K562 (cell line): ENCODE measurements at regions not wholly inside any gene's neighbourhood (a gene's known extent, or its start where the extent isn't known, plus 50 kb on each side); places are given as distances from the start of the nearest gene placed in this dataset.

Source experiments
- ATAC-seq: fragments of 200-7000 bp; cut with Tn5 transposase; 3 replicates; pipeline ENCODE4 v1.9.1; 2020; ENCODE audit warnings: moderate library complexity
- BruUV-seq: library from RNA; stranded (reverse); fragments of 400-500 nt; replicated peaks from 2 replicates; lab custom pipeline; 2021; lab: Mats Ljungman, UMichigan
- CTCF ChIA-PET: fragments of 300-600 bp; formaldehyde crosslinking; extraction: SDS; loops from one replicate; lab custom pipeline; 2021; ENCODE audit warnings: low intra/inter-chr PET ratio; lab: Yijun Ruan, JAX
- POLR2A ChIA-PET: fragments of 300-600, 350-650 bp; sonication (Branson Sonifier 250); formaldehyde crosslinking; extraction: SDS; loops from one replicate; lab custom pipeline; 2021; ENCODE audit warnings: antibody characterized with exemption, inconsistent platforms; lab: Yijun Ruan, JAX
- DNase-seq, 4 experiments: peaks; one replicate each; pipeline versions ENCODE4 v3.0.0 to v3.0.0-alpha.2; 2011 to 2018; ENCODE audit warnings: low spot score in 3 of 4, mixed read lengths in 3 of 4; ENCODE audit errors: extremely low read depth in 1 of 4
- FAIRE-seq: peaks from 2 replicates; lab custom pipeline; 2011; peaks lifted over from hg19 to GRCh38; lab: Jason Lieb, UNC
- H2AFZ ChIP-seq: 2 replicates; pipeline ENCODE4 v1.6.0; 2011; ENCODE audit warnings: low read depth, low read length, control low read depth, inconsistent platforms
- H3K27ac ChIP-seq: fragments of 200-600 bp; 3 replicates; pipeline ENCODE4 v1.8.0; 2011; ENCODE audit warnings: low read depth, mild to moderate bottlenecking, control low read depth, inconsistent platforms, low read length, moderate library complexity, mixed read lengths; ENCODE audit errors: extremely low read depth
- H3K27me3 ChIP-seq, 2 experiments: fragments of 300-600 bp in 1 of 2; 2 replicates in 1 of 2; 3 replicates in 1 of 2; pipeline versions ENCODE4 v1.6.0 to v1.8.0; 2011; ENCODE audit warnings: inconsistent platforms in 2 of 2, low read length in 2 of 2, mild to moderate bottlenecking in 1 of 2, mixed read lengths in 1 of 2, moderate library complexity in 1 of 2; ENCODE audit not compliant: control insufficient read depth in 2 of 2, insufficient read depth in 2 of 2
- H3K36me3 ChIP-seq: fragments of 300-600 bp; 3 replicates; pipeline ENCODE4 v1.8.0; 2011; ENCODE audit warnings: mild to moderate bottlenecking, low read length, inconsistent platforms; ENCODE audit not compliant: control insufficient read depth, insufficient read depth
- H3K4me1 ChIP-seq, 2 experiments: fragments of 200-600 bp in 1 of 2; replicated peaks in 1 of 2; 2 replicates in 1 of 2; 3 replicates in 1 of 2; pipeline versions ENCODE4 v1.5.1 to v1.8.0; 2011; ENCODE audit warnings: inconsistent platforms in 2 of 2, low read length in 2 of 2, mild to moderate bottlenecking in 1 of 2, mixed read lengths in 1 of 2, moderate library complexity in 1 of 2; ENCODE audit not compliant: control insufficient read depth in 2 of 2, insufficient read depth in 2 of 2
- H3K4me2 ChIP-seq: 2 replicates; pipeline ENCODE4 v1.6.1; 2011; ENCODE audit warnings: low read length, control low read depth, inconsistent platforms, mixed read lengths; ENCODE audit not compliant: insufficient read depth
- H3K4me3 ChIP-seq: fragments of 200-600 bp; sonication (generic), shearing (Covaris generic); 2 replicates; pipeline ENCODE4 v1.5.1; 2016; ENCODE audit warnings: control low read depth, inconsistent platforms
- H3K79me2 ChIP-seq: fragments of 200-600 bp; 3 replicates; pipeline ENCODE4 v1.8.0; 2011; ENCODE audit warnings: low read length, inconsistent platforms; ENCODE audit not compliant: control insufficient read depth, insufficient read depth
- H3K9ac ChIP-seq, 2 experiments: 2 replicates each; pipeline versions ENCODE4 v1.6.0 to v1.6.1; 2011; ENCODE audit warnings: low read depth in 2 of 2, low read length in 2 of 2, control low read depth in 1 of 2, inconsistent platforms in 1 of 2, mild to moderate bottlenecking in 1 of 2, mixed read lengths in 1 of 2; ENCODE audit not compliant: insufficient read depth in 1 of 2
- H3K9me1 ChIP-seq: one replicate; pipeline ENCODE4 v1.6.0; 2011; ENCODE audit warnings: inconsistent platforms, mild to moderate bottlenecking, low read length, moderate library complexity; ENCODE audit not compliant: control insufficient read depth, insufficient read depth
- H3K9me3 ChIP-seq: replicated peaks from 2 replicates; pipeline ENCODE4 v1.5.1; 2011; ENCODE audit warnings: low read depth, low read length, inconsistent platforms; ENCODE audit not compliant: control insufficient read depth, insufficient read depth
- H4K20me1 ChIP-seq: replicated peaks from 2 replicates; pipeline ENCODE4 v1.6.1; 2011; ENCODE audit warnings: low read length, inconsistent platforms, mixed read lengths; ENCODE audit not compliant: control insufficient read depth, insufficient read depth
- CBFA2T3 ChIP-seq: fragments of 450-650 bp; IDR thresholded peaks from 2 replicates; pipeline ENCODE4 v1.6.1; 2017
- CREB1 ChIP-seq, 2 experiments: sonication (generic) in 1 of 2; formaldehyde crosslinking in 1 of 2; IDR thresholded peaks; 2 replicates each; pipeline versions ENCODE4 v1.6.1 to v1.8.0; 2012 to 2022; ENCODE audit warnings: inconsistent platforms in 1 of 2, mild to moderate bottlenecking in 1 of 2, missing genetic modification reagents in 1 of 2, moderate library complexity in 1 of 2
- GABPA ChIP-seq: fragments of 200-800 bp; sonication (Bioruptor generic); conservative IDR thresholded peaks from 2 replicates; pipeline ENCODE4 v1.6.1; 2016; ENCODE audit warnings: low read depth, missing genetic modification characterization, missing compliant biosample characterization
- KDM2B ChIP-seq: fragments of 250-450 bp; sonication (Bioruptor Pico); IDR thresholded peaks from 2 replicates; pipeline ENCODE4 v1.8.0; 2021; ENCODE audit warnings: mild to moderate bottlenecking, moderate library complexity
- NFRKB ChIP-seq: fragments of 450-650 bp; IDR thresholded peaks from 2 replicates; pipeline ENCODE4 v1.6.1; 2016; ENCODE audit warnings: low read depth
- NR1H2 ChIP-seq: sonication (generic); formaldehyde crosslinking; IDR thresholded peaks from 2 replicates; pipeline ENCODE4 v1.4.0; 2020; ENCODE audit warnings: mild to moderate bottlenecking, missing genetic modification reagents
- RB1 ChIP-seq: fragments of 450-650 bp; IDR thresholded peaks from 2 replicates; pipeline ENCODE4 v1.6.1; 2017; ENCODE audit warnings: low read depth, mild to moderate bottlenecking
- RNF2 ChIP-seq: sonication (generic); IDR thresholded peaks from 2 replicates; pipeline ENCODE4 v1.6.1; 2016
- SRSF1 ChIP-seq: fragments of 200-400 bp; formaldehyde crosslinking; IDR thresholded peaks from 2 replicates; pipeline ENCODE4 v1.6.1; 2017; ENCODE audit warnings: mild to moderate bottlenecking, low read depth, low read length, moderate library complexity
- YY1 ChIP-seq, 3 experiments: IDR thresholded peaks; 2 replicates each; pipeline ENCODE4 v1.6.1; 2011; ENCODE audit warnings: low read length in 2 of 3, mild to moderate bottlenecking in 2 of 3, moderate library complexity in 2 of 3, borderline replicate concordance in 1 of 3, control low read depth in 1 of 3, low read depth in 1 of 3; ENCODE audit not compliant: insufficient read depth in 3 of 3, insufficient replicate concordance in 2 of 3, control insufficient read depth in 1 of 3, insufficient read length in 1 of 3; ENCODE audit errors: extremely low read depth in 1 of 3
- ZNF263 ChIP-seq: sonication (generic); formaldehyde crosslinking; IDR thresholded peaks from 2 replicates; pipeline ENCODE4 v1.8.0; 2022; ENCODE audit warnings: mild to moderate bottlenecking, missing genetic modification reagents, borderline replicate concordance
- ZNF311 ChIP-seq: fragments of 250-450 bp; sonication (Bioruptor Pico); IDR thresholded peaks from 2 replicates; pipeline ENCODE4 v1.4.0; 2020; ENCODE audit warnings: mild to moderate bottlenecking, moderate library complexity
- WGBS: fragments of 100-300 bp; shearing (Covaris generic); methylation state at CpG from one replicate; pipeline ENCODE4 v1.1.6; 2016; ENCODE audit warnings: low coverage, mixed read lengths; ENCODE audit not compliant: insufficient coverage; ENCODE audit errors: missing lambda C conversion rate; 5-methylcytosine and 5-hydroxymethylcytosine counted together
- in situ Hi-C: fragments of 300-500 bp; cut with MboI; formaldehyde crosslinking; loops from 4 replicates; pipeline ENCODE4 v1.15.0; 2018; ENCODE audit warnings: inconsistent platforms, mixed read lengths
- intact Hi-C: fragments of 100-400 bp; cut with micrococcal nuclease; formaldehyde crosslinking; loops from 2 replicates; pipeline ENCODE4 v1.14.2; 2022
- TF ChIP-seq, protein P1 (sequence below): fragments of 450-650 bp; IDR thresholded peaks from 2 replicates; pipeline ENCODE4 v1.6.1; 2014; ENCODE audit warnings: low read depth, mild to moderate bottlenecking, moderate library complexity, borderline replicate concordance
- TF ChIP-seq, protein P2 (sequence below): fragments of 250-450 bp; sonication (Bioruptor Pico); IDR thresholded peaks from 2 replicates; pipeline ENCODE4 v1.8.0; 2021; ENCODE audit warnings: moderate library complexity, mild to moderate bottlenecking, inconsistent platforms
- TF ChIP-seq, protein P3 (sequence below): sonication (generic); formaldehyde crosslinking; IDR thresholded peaks from 2 replicates; pipeline ENCODE4 v1.8.0; 2022; ENCODE audit warnings: missing genetic modification reagents, mild to moderate bottlenecking, borderline replicate concordance

DNA sequence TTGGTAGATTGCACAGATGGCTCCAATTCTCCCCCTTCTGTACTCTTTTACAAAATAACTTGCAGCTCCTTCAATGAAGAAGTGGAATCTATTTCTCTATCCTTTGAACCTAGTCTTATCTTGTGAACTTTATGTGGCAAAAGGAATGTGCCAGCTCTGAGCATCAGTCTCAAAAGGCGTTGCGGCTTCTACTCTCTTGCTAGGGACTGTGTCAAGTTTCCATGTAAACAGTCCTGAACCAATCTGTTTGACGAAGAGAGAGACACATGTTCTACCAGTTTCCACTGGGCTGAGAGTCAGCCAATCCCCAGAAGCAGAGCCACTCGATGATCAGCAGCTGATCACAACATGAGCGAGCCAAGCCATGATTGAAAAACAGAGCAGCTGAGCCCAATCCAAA is 439.7 kb upstream of the SETBP1 start:
- BruUV-seq, result no TSS peak
- Histone ChIP-seq H3K9ac (no peak overlapping the region), H3K27me3 (no peaks in the 10 kb centered on the region), H3K4me3 (no peak overlapping the region), H3K9me3 (no peaks in the 10 kb centered on the region), H3K4me1 (no peaks in the 10 kb centered on the region), H4K20me1 (no peaks in the 10 kb centered on the region), H3K27ac (no peak overlapping the region), H3K36me3 (no peaks in the 10 kb centered on the region), H3K79me2 (no peaks in the 10 kb centered on the region), H2AFZ (no peak overlapping the region), H3K9me1 (no peaks in the 10 kb centered on the region), H3K4me2 (no peak overlapping the region)
- in situ Hi-C loops, result no loop called here
- ChIA-PET POLR2A (no interaction called here), CTCF (no interaction called here)
- no peak for TF ChIP-seq SRSF1
- TF ChIP-seq, protein P1, sequence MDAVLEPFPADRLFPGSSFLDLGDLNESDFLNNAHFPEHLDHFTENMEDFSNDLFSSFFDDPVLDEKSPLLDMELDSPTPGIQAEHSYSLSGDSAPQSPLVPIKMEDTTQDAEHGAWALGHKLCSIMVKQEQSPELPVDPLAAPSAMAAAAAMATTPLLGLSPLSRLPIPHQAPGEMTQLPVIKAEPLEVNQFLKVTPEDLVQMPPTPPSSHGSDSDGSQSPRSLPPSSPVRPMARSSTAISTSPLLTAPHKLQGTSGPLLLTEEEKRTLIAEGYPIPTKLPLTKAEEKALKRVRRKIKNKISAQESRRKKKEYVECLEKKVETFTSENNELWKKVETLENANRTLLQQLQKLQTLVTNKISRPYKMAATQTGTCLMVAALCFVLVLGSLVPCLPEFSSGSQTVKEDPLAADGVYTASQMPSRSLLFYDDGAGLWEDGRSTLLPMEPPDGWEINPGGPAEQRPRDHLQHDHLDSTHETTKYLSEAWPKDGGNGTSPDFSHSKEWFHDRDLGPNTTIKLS, result no peak
- no peak for TF ChIP-seq RNF2
- no peak for TF ChIP-seq RB1
- TF ChIP-seq, protein P2, sequence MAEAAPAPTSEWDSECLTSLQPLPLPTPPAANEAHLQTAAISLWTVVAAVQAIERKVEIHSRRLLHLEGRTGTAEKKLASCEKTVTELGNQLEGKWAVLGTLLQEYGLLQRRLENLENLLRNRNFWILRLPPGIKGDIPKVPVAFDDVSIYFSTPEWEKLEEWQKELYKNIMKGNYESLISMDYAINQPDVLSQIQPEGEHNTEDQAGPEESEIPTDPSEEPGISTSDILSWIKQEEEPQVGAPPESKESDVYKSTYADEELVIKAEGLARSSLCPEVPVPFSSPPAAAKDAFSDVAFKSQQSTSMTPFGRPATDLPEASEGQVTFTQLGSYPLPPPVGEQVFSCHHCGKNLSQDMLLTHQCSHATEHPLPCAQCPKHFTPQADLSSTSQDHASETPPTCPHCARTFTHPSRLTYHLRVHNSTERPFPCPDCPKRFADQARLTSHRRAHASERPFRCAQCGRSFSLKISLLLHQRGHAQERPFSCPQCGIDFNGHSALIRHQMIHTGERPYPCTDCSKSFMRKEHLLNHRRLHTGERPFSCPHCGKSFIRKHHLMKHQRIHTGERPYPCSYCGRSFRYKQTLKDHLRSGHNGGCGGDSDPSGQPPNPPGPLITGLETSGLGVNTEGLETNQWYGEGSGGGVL, result no peak
- no peak for TF ChIP-seq ZNF263 (CRISPR knock-in tag)
- TF ChIP-seq YY1 (IDR thresholded peaks at IDR 0.05; ENCODE audit: borderline replicate concordance in 1 of 3, control insufficient read depth in 1 of 3, extremely low read depth in 1 of 3, insufficient read depth in 3 of 3, insufficient read length in 1 of 3, insufficient replicate concordance in 2 of 3, low read depth in 1 of 3, low read length in 2 of 3), result no peak
- no peak for TF ChIP-seq ZNF311 (CRISPR knock-in tag)
- TF ChIP-seq GABPA (tag), result no peak
- TF ChIP-seq NFRKB, result no peak
- TF ChIP-seq KDM2B (CRISPR knock-in tag), result no peak
- TF ChIP-seq CREB1 (IDR thresholded peaks at IDR 0.05), result no peak
- TF ChIP-seq CREB1 (CRISPR knock-in tag; IDR thresholded peaks at IDR 0.05), result no peak
- TF ChIP-seq CBFA2T3, result no peak
- TF ChIP-seq, protein P3, sequence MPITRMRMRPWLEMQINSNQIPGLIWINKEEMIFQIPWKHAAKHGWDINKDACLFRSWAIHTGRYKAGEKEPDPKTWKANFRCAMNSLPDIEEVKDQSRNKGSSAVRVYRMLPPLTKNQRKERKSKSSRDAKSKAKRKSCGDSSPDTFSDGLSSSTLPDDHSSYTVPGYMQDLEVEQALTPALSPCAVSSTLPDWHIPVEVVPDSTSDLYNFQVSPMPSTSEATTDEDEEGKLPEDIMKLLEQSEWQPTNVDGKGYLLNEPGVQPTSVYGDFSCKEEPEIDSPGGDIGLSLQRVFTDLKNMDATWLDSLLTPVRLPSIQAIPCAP (CRISPR knock-in tag), result no peak
- TF ChIP-seq NR1H2 (CRISPR knock-in tag), result no peak
- 0% methylated on average over 5 of the region's 5 CpGs for WGBS
- FAIRE-seq (no peak), DNase-seq (no peak), ATAC-seq (no peak)
- intact Hi-C loops, result no loop called here
